ENCODE measurements at regions not wholly inside any gene's neighbourhood (a gene's known extent, or its start where the extent isn't known, plus 50 kb on each side); places are given as distances from the start of the nearest gene placed in this dataset.

DNA sequence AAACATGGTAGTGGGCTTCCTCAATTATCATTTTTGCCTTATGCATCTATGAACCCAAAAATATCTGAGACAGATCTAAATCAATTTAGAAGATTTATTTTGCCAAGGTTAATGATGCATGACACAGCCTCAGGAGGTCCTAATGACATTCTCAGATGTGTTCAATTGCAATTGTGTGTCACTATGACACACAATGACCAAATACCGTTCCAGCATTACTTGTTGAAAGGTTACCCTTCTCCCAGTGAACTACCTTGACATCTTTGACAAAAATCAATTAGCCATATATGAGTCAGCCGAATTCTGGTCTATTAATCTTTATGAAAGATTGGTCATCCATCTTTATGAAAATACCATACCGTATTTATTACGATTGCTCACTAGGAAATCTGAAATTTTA is 592.5 kb upstream of the GJE1 start:
- no peak for TF ChIP-seq SUZ12 (IDR thresholded peaks at IDR 0.05; ENCODE audit: extremely low read depth, insufficient read depth, insufficient read length)
- TF ChIP-seq YY1 (IDR thresholded peaks at IDR 0.05; ENCODE audit: insufficient read depth, insufficient read length), result no peak

DNA sequence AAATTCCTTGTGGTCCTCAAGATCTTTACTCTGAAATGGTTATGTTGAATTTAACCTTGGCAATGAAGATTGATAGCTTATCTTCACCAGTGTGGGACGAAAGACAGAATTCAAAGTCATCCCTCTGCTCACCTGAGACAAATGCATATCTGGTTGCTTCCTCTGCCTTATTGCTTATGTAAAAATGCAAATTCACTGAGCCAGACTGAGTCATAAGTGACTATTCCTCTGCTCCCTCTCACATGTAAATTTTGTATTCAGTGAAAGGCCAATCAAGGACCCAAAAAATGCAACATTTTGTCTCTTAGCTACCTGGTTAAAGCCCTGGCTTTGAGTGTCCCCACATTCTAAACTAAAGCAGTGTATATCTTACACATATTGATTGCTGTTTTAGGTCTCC is 593.1 kb upstream of the GJE1 start:
- TF ChIP-seq ZNF274 (IDR thresholded peaks at IDR 0.05; ENCODE audit: low read depth, low read length) (no peak), SUZ12 (IDR thresholded peaks at IDR 0.05; ENCODE audit: extremely low read depth, insufficient read depth, insufficient read length) (no peak), YY1 (IDR thresholded peaks at IDR 0.05; ENCODE audit: insufficient read depth, insufficient read length) (no peak)
- Histone ChIP-seq H3K4me1 (ENCODE audit: insufficient read depth, insufficient read length) (no peaks in the 10 kb centered on the region), H3K9me3 (ENCODE audit: insufficient read depth, low read length) (no peaks in the 10 kb centered on the region), H3K36me3 (ENCODE audit: insufficient read depth, insufficient read length, low read length) (no peaks in the 10 kb centered on the region), H3K4me3 (ENCODE audit: insufficient read length, low read depth) (no peak overlapping the region), H3K9ac (ENCODE audit: insufficient read length, low read depth) (no peak overlapping the region), H3K27me3 (ENCODE audit: insufficient read depth, insufficient read length) (no peaks in the 10 kb centered on the region)
- no peak for DNase-seq (ENCODE audit: low read depth, low spot score)

More for the DNA sequence above, 592.5 kb upstream of the GJE1 start:
- H3K4me1 ChIP-seq (ENCODE audit: insufficient read depth, insufficient read length), result no peaks in the 10 kb centered on the region
- H3K36me3 ChIP-seq (ENCODE audit: insufficient read depth, insufficient read length, low read length), result no peaks in the 10 kb centered on the region
- no peak overlapping the region for H3K4me3 ChIP-seq (ENCODE audit: insufficient read length, low read depth)
- H3K9me3 ChIP-seq (ENCODE audit: insufficient read depth, low read length), result no peaks in the 10 kb centered on the region
- H3K27me3 ChIP-seq (ENCODE audit: insufficient read depth, insufficient read length), result no peaks in the 10 kb centered on the region
- no peak overlapping the region for H3K9ac ChIP-seq (ENCODE audit: insufficient read length, low read depth)
- no peak for DNase-seq (ENCODE audit: low read depth, low spot score)

DNA sequence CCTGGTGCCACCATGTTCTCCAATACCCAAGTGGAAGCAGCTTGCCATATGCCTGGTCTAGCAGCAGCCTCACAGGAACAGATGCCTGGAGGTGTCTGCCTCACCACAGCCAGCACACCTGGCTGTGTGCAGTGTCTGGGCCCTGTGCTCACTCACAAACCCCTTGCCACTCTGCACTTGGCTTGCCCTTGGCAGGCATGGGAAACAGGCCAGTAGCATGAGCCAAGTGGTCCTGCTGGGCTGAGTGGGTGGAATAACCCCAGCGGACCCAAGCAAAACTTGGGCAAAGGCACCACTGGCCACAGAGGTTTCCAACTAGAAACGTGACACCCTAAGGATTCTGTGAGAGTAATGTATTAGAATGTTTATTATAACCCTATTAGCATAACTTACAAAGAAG is 600.5 kb upstream of the GJE1 start:
- Histone ChIP-seq H3K36me3 (ENCODE audit: insufficient read depth, insufficient read length, low read length) (no peaks in the 10 kb centered on the region), H3K4me3 (ENCODE audit: insufficient read length, low read depth) (no peak overlapping the region), H3K9me3 (ENCODE audit: insufficient read depth, low read length) (peaks cover 16% of the 10 kb centered on the region; the same call in 1 of the 2 replicates), H3K9ac (ENCODE audit: insufficient read length, low read depth) (no peak overlapping the region), H3K27me3 (ENCODE audit: insufficient read depth, insufficient read length) (no peaks in the 10 kb centered on the region), H3K4me1 (ENCODE audit: insufficient read depth, insufficient read length) (no peaks in the 10 kb centered on the region)
- no peak for DNase-seq (ENCODE audit: low read depth, low spot score)
- TF ChIP-seq ZNF274 (IDR thresholded peaks at IDR 0.05; ENCODE audit: low read depth, low read length), result no peak
- no peak for TF ChIP-seq YY1 (IDR thresholded peaks at IDR 0.05; ENCODE audit: insufficient read depth, insufficient read length)
- no peak for TF ChIP-seq SUZ12 (IDR thresholded peaks at IDR 0.05; ENCODE audit: extremely low read depth, insufficient read depth, insufficient read length)

DNA sequence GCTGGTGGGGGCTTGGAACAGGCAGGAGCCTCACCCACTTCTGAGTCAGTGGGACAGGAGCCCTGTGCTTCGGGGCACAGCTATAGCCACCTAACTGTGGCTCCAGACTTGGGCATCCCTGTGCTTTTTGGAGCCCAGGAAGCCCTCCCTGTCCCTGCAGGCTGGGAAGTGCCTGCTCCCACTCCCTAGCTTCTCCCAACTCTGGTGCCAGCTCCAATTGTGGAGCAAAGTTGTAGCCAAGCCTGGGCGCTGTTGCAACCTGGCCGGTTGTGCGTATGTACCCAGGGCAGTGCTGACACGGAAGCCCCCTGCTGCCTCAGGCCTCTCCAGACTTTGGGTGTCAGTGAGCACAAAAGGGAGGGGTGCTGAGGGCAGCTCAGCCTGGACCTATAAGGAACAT is 601.7 kb upstream of the GJE1 start:
- TF ChIP-seq ZNF274 (IDR thresholded peaks at IDR 0.05; ENCODE audit: low read depth, low read length) (no peak), SUZ12 (IDR thresholded peaks at IDR 0.05; ENCODE audit: extremely low read depth, insufficient read depth, insufficient read length) (no peak), YY1 (IDR thresholded peaks at IDR 0.05; ENCODE audit: insufficient read depth, insufficient read length) (no peak)
- no peak for DNase-seq (ENCODE audit: low read depth, low spot score)
- no peak overlapping the region for H3K9ac ChIP-seq (ENCODE audit: insufficient read length, low read depth)
- H3K9me3 ChIP-seq (ENCODE audit: insufficient read depth, low read length), result peaks cover 16% of the 10 kb centered on the region; the same call in 1 of the 2 replicates
- no peaks in the 10 kb centered on the region for H3K4me1 ChIP-seq (ENCODE audit: insufficient read depth, insufficient read length)
- H3K4me3 ChIP-seq (ENCODE audit: insufficient read length, low read depth), result no peak overlapping the region
- H3K27me3 ChIP-seq (ENCODE audit: insufficient read depth, insufficient read length), result no peaks in the 10 kb centered on the region
- H3K36me3 ChIP-seq (ENCODE audit: insufficient read depth, insufficient read length, low read length), result no peaks in the 10 kb centered on the region

DNA sequence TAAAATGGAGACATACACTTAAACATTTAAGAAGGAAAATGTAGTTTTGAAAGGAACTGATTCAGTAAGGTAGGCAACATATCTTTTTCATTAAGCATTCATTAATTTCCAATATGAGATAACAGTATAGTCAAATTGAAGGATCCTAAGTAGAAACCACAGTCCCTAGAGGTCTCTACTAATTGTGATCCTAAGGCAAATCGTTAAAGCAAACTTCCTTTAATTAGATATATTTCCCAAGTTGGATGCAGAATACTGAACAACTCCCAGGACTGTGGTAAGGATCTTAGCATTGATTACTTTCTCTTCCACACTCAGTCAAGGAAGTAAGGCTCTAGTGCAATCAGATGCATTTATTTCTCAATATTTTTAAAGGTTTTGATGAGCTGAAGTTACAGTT is 604.1 kb upstream of the GJE1 start:
- H3K9me3 ChIP-seq (ENCODE audit: insufficient read depth, low read length), result peaks cover 16% of the 10 kb centered on the region; the same call in 1 of the 2 replicates
- H3K4me3 ChIP-seq (ENCODE audit: insufficient read length, low read depth), result no peak overlapping the region
- no peak for DNase-seq (ENCODE audit: low read depth, low spot score)
- no peaks in the 10 kb centered on the region for H3K4me1 ChIP-seq (ENCODE audit: insufficient read depth, insufficient read length)
- H3K36me3 ChIP-seq (ENCODE audit: insufficient read depth, insufficient read length, low read length), result no peaks in the 10 kb centered on the region
- no peak overlapping the region for H3K9ac ChIP-seq (ENCODE audit: insufficient read length, low read depth)
- no peak for TF ChIP-seq SUZ12 (IDR thresholded peaks at IDR 0.05; ENCODE audit: extremely low read depth, insufficient read depth, insufficient read length)
- TF ChIP-seq ZNF274 (IDR thresholded peaks at IDR 0.05; ENCODE audit: low read depth, low read length), result no peak
- TF ChIP-seq YY1 (IDR thresholded peaks at IDR 0.05; ENCODE audit: insufficient read depth, insufficient read length), result no peak
- H3K27me3 ChIP-seq (ENCODE audit: insufficient read depth, insufficient read length), result no peaks in the 10 kb centered on the region

DNA sequence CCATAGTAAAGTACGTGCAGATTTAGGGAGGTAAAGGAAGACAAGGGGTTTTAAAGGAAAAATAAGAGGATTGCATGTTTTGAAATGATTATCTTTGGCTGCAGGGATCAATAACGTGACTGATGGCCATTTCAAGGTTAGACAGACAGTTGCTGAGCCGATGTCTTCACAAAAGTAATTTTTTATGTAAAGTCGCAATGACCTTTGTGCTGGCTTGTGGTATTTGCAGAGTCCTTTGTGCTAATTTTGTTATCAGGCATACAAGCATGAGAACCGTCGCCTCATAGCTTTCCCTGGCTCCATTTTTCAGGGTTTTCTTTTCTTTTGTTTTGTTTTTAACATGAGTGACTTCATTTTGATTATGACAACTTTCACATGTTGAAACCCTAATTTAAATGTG is 605.7 kb upstream of the GJE1 start:
- no peak overlapping the region for H3K4me3 ChIP-seq (ENCODE audit: insufficient read length, low read depth)
- no peaks in the 10 kb centered on the region for H3K36me3 ChIP-seq (ENCODE audit: insufficient read depth, insufficient read length, low read length)
- peaks cover 12% of the 10 kb centered on the region; the same call in 1 of the 2 replicates for H3K9me3 ChIP-seq (ENCODE audit: insufficient read depth, low read length)
- no peak overlapping the region for H3K9ac ChIP-seq (ENCODE audit: insufficient read length, low read depth)
- no peaks in the 10 kb centered on the region for H3K27me3 ChIP-seq (ENCODE audit: insufficient read depth, insufficient read length)
- TF ChIP-seq YY1 (IDR thresholded peaks at IDR 0.05; ENCODE audit: insufficient read depth, insufficient read length), result no peak
- no peak for DNase-seq (ENCODE audit: low read depth, low spot score)
- no peaks in the 10 kb centered on the region for H3K4me1 ChIP-seq (ENCODE audit: insufficient read depth, insufficient read length)

DNA sequence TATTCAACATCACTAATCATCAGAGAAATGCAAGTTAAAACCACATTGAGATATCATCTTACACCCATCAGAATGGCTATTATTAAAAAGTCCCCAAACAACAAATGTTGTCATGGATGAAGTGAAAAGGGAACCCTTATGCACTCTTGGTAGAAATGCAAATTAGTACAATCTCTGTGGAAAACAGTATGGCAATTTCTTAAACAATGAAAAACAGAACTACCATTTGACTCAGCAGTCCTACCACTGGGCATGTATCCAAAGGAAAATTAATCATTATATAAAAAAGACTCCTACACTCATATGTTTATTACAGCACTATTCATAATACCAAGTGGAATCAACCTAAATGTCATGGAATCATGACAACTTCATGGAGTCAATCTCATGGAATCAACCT is 611.3 kb upstream of the GJE1 start:
- Histone ChIP-seq H3K27me3 (ENCODE audit: insufficient read depth, insufficient read length) (no peaks in the 10 kb centered on the region), H3K9me3 (ENCODE audit: insufficient read depth, low read length) (no peaks in the 10 kb centered on the region), H3K9ac (ENCODE audit: insufficient read length, low read depth) (no peak overlapping the region), H3K4me3 (ENCODE audit: insufficient read length, low read depth) (no peak overlapping the region), H3K4me1 (ENCODE audit: insufficient read depth, insufficient read length) (no peaks in the 10 kb centered on the region), H3K36me3 (ENCODE audit: insufficient read depth, insufficient read length, low read length) (no peaks in the 10 kb centered on the region)
- TF ChIP-seq ZNF274 (IDR thresholded peaks at IDR 0.05; ENCODE audit: low read depth, low read length), result no peak
- no peak for TF ChIP-seq SUZ12 (IDR thresholded peaks at IDR 0.05; ENCODE audit: extremely low read depth, insufficient read depth, insufficient read length)
- no peak for TF ChIP-seq YY1 (IDR thresholded peaks at IDR 0.05; ENCODE audit: insufficient read depth, insufficient read length)
- DNase-seq (ENCODE audit: low read depth, low spot score), result no peak

DNA sequence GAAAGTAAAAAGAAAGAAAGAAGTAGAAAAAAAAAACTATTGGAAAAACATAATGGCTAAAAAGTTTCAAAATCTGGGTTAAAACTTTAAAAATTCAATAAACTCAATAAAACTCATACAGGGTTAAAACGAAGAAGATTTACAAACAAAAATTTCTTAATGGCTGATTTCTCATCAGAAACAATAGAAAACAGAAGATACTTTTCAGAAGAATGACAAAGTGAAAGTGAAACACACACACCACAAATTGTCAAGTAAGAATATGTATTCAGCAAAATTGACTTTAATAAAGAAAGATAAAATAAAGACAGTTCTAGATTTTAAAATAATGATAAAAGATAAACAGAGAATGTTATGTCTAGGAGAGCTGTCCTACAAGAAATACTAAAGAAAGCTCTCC is 618.9 kb upstream of the GJE1 start:
- DNase-seq (ENCODE audit: low read depth, low spot score), result no peak
- no peaks in the 10 kb centered on the region for H3K4me1 ChIP-seq (ENCODE audit: insufficient read depth, insufficient read length)
- no peaks in the 10 kb centered on the region for H3K36me3 ChIP-seq (ENCODE audit: insufficient read depth, insufficient read length, low read length)
- no peak overlapping the region for H3K9ac ChIP-seq (ENCODE audit: insufficient read length, low read depth)
- H3K4me3 ChIP-seq (ENCODE audit: insufficient read length, low read depth), result no peak overlapping the region
- TF ChIP-seq SUZ12 (IDR thresholded peaks at IDR 0.05; ENCODE audit: extremely low read depth, insufficient read depth, insufficient read length), result no peak
- no peak for TF ChIP-seq YY1 (IDR thresholded peaks at IDR 0.05; ENCODE audit: insufficient read depth, insufficient read length)
- no peak for TF ChIP-seq ZNF274 (IDR thresholded peaks at IDR 0.05; ENCODE audit: low read depth, low read length)
- H3K9me3 ChIP-seq (ENCODE audit: insufficient read depth, low read length), result no peaks in the 10 kb centered on the region; the same call in 1 of the 2 replicates
- no peaks in the 10 kb centered on the region for H3K27me3 ChIP-seq (ENCODE audit: insufficient read depth, insufficient read length)
